Panc1 (cell line): ENCODE measurements at regions not wholly inside any gene's neighbourhood (a gene's known extent, or its start where the extent isn't known, plus 50 kb on each side); places are given as distances from the start of the nearest gene placed in this dataset.

Experiments used
- ATAC-seq: fragments of 200-7000 bp; cut with Tn5 transposase; 2 replicates; pipeline ENCODE4 v1.9.1; 2020; ENCODE audit warnings: mild to moderate bottlenecking, moderate library complexity
- BruUV-seq: library from RNA; stranded (reverse); fragments of 400-500 nt; replicated peaks from 2 replicates; lab custom pipeline; 2021; lab: Mats Ljungman, UMichigan
- CTCF ChIA-PET: fragments of 300-600 bp; sonication (Branson Sonifier 250); formaldehyde crosslinking; loops from one replicate; lab custom pipeline; 2022; ENCODE audit warnings: antibody characterized with exemption; lab: Charles Lee
- POLR2A ChIA-PET: fragments of 300-600 bp; sonication (Branson Sonifier 250); formaldehyde crosslinking; loops from one replicate; lab custom pipeline; 2022; ENCODE audit warnings: antibody characterized with exemption; lab: Charles Lee
- DNase-seq: peaks from one replicate; pipeline ENCODE4 v3.0.0-alpha.2; 2010; ENCODE audit warnings: low read depth, low spot score
- H3K27ac ChIP-seq: 2 replicates; pipeline ENCODE4 v1.5.1; 2011; ENCODE audit warnings: mild to moderate bottlenecking, low read length, inconsistent platforms
- H3K27me3 ChIP-seq: fragments of 200-500 bp; sonication (Bioruptor generic); 2 replicates; pipeline ENCODE4 v1.6.0; 2014; ENCODE audit warnings: low read length, inconsistent platforms; ENCODE audit not compliant: control insufficient read depth, insufficient read depth
- H3K36me3 ChIP-seq: fragments of 200-500 bp; sonication (Bioruptor generic); 2 replicates; pipeline ENCODE4 v1.5.1; 2014; ENCODE audit warnings: inconsistent platforms, mild to moderate bottlenecking, low read length, moderate library complexity; ENCODE audit not compliant: control insufficient read depth, insufficient read depth
- H3K4me1 ChIP-seq: 2 replicates; pipeline ENCODE4 v1.5.1; 2011; ENCODE audit warnings: inconsistent platforms, mild to moderate bottlenecking, low read length, moderate library complexity; ENCODE audit not compliant: control insufficient read depth, insufficient read depth
- H3K4me3 ChIP-seq, 2 experiments: 2 replicates each; pipeline ENCODE4 v1.5.1; 2011 to 2012; ENCODE audit warnings: low read depth in 2 of 2, low read length in 2 of 2, mild to moderate bottlenecking in 2 of 2, inconsistent platforms in 1 of 2, moderate library complexity in 1 of 2
- H3K9me3 ChIP-seq: fragments of 200-500 bp; sonication (Bioruptor generic); 2 replicates; pipeline ENCODE4 v1.5.1; 2014; ENCODE audit warnings: low read depth, mild to moderate bottlenecking, inconsistent platforms, low read length, moderate library complexity; ENCODE audit not compliant: control insufficient read depth, insufficient read depth
- CTCF ChIP-seq: fragments of 450-650 bp; IDR thresholded peaks from 2 replicates; pipeline ENCODE4 v1.5.1; 2017; ENCODE audit warnings: mild to moderate bottlenecking
- POLR2AphosphoS5 ChIP-seq: IDR thresholded peaks from 2 replicates; pipeline ENCODE4 v1.6.1; 2012; ENCODE audit warnings: mild to moderate bottlenecking, low read depth, low read length, moderate library complexity
- REST ChIP-seq, 2 experiments: IDR thresholded peaks; 2 replicates each; pipeline ENCODE4 v1.6.1; 2011 to 2012; ENCODE audit warnings: low read depth in 2 of 2, control low read depth in 1 of 2, low read length in 1 of 2, mild to moderate bottlenecking in 1 of 2, moderate library complexity in 1 of 2; ENCODE audit not compliant: insufficient read depth in 1 of 2
- SIN3A ChIP-seq: IDR thresholded peaks from 2 replicates; pipeline ENCODE4 v1.6.1; 2012; ENCODE audit warnings: low read depth, mild to moderate bottlenecking, low read length, moderate library complexity, borderline replicate concordance; ENCODE audit not compliant: insufficient read depth
- TCF7L2 ChIP-seq: IDR thresholded peaks from 2 replicates; pipeline ENCODE4 v1.6.1; 2011; ENCODE audit warnings: mild to moderate bottlenecking, low read depth, low read length, inconsistent platforms
- in situ Hi-C: cut with HindIII; loops from 2 replicates; pipeline ENCODE4 v1.10.0; 2016; ENCODE audit warnings: low sequenced_read_pairs, low pct_unique_long_range_greater_than_20kb
- intact Hi-C: fragments of 100-400 bp; cut with micrococcal nuclease; formaldehyde crosslinking; loops from one replicate; pipeline ENCODE4 v1.10.0; 2022; ENCODE audit not compliant: unreplicated experiment

- H3K27me3 ChIP-seq: peaks cover 2% of the 10 kb centered on the region; the same call in 1 of the 2 replicates
Measured at GRCh38 chr12:131346555-131347344, 364.1 kb upstream of the SFSWAP start.

GRCh38 chr12:131347345-131347714 lies 363.6 kb upstream of the SFSWAP start:
- POLR2A ChIA-PET: interaction anchor here (1.4 kb wide), 1 partner anchor 275 kb away, joined by 3 read pairs; no protein-coding TSS in a partner anchor
- no peak overlapping the region for H3K27ac ChIP-seq
- no peaks in the 10 kb centered on the region for H3K9me3 ChIP-seq
- CTCF ChIA-PET: no interaction called here
- no TSS peak for BruUV-seq
- no peak for TF ChIP-seq TCF7L2
- TF ChIP-seq REST (IDR thresholded peaks at IDR 0.05; ENCODE audit: insufficient read depth in 1 of 2, low read depth in 2 of 2, low read length in 1 of 2): no peak
- TF ChIP-seq POLR2AphosphoS5: no peak
- no peak for TF ChIP-seq SIN3A
- TF ChIP-seq CTCF: no peak
- ATAC-seq (no peak), DNase-seq (no peak)
- H3K4me3 ChIP-seq: no peak overlapping the region
- intact Hi-C loops (no loop called here), in situ Hi-C loops (no loop called here)
- H3K27me3 ChIP-seq: peaks cover 2% of the 10 kb centered on the region; the same call in 1 of the 2 replicates
- H3K36me3 ChIP-seq: no peaks in the 10 kb centered on the region
- H3K4me1 ChIP-seq: no peaks in the 10 kb centered on the region

More at GRCh38 chr12:131346555-131347344, 364.1 kb upstream of the SFSWAP start:
- no peak overlapping the region for H3K4me3 ChIP-seq
- CTCF ChIA-PET: no interaction called here
- no peaks in the 10 kb centered on the region for H3K36me3 ChIP-seq
- ATAC-seq (no peak), DNase-seq (no peak)
- POLR2A ChIA-PET: interaction anchor here (1.4 kb wide), 1 partner anchor 275 kb away, joined by 3 read pairs; no protein-coding TSS in a partner anchor
- no peaks in the 10 kb centered on the region for H3K4me1 ChIP-seq
- intact Hi-C loops (no loop called here), in situ Hi-C loops (no loop called here)
- BruUV-seq: no TSS peak
- TF ChIP-seq REST (IDR thresholded peaks at IDR 0.05; ENCODE audit: insufficient read depth in 1 of 2, low read depth in 2 of 2, low read length in 1 of 2) (no peak), POLR2AphosphoS5 (no peak), SIN3A (no peak)
- H3K27ac ChIP-seq: no peak overlapping the region
- no peaks in the 10 kb centered on the region for H3K9me3 ChIP-seq
